Neural cell (in vitro differentiated cells): ENCODE measurements at regions not wholly inside any gene's neighbourhood (a gene's known extent, or its start where the extent isn't known, plus 50 kb on each side); places are given as distances from the start of the nearest gene placed in this dataset.

Experiments
- H2AFZ ChIP-seq: fragments of 200-600, 300-800 bp; sonication (generic), shearing (Covaris generic); 2 replicates; pipeline ENCODE4 v1.6.0; 2014; ENCODE audit warnings: low read depth, mild to moderate bottlenecking, antibody characterized with exemption, low read length, moderate library complexity
- H3F3A ChIP-seq: fragments of 200-600 bp; shearing (Covaris generic); 2 replicates; pipeline ENCODE4 v1.6.1; 2016; ENCODE audit warnings: mild to moderate bottlenecking, moderate library complexity, mixed read lengths, antibody characterized with exemption, low read length; ENCODE audit not compliant: insufficient read depth, poor library complexity, severe bottlenecking
- H3K27ac ChIP-seq: fragments of 200-600, 300-800 bp; sonication (generic), shearing (Covaris generic); 2 replicates; pipeline ENCODE4 v1.5.1; 2014; ENCODE audit warnings: mild to moderate bottlenecking, low read length, moderate library complexity
- H3K27me3 ChIP-seq: fragments of 300-800, 200-600 bp; sonication (generic), shearing (Covaris generic); 2 replicates; pipeline ENCODE4 v1.6.0; 2014; ENCODE audit warnings: mild to moderate bottlenecking, low read depth, low read length, moderate library complexity; ENCODE audit not compliant: insufficient read depth
- H3K36me3 ChIP-seq: fragments of 300-800, 200-600 bp; sonication (generic), shearing (Covaris generic); 2 replicates; pipeline ENCODE4 v1.5.1; 2014; ENCODE audit warnings: mild to moderate bottlenecking, antibody characterized with exemption, low read length, moderate library complexity; ENCODE audit not compliant: insufficient read depth
- H3K4me2 ChIP-seq: fragments of 300-800, 200-600 bp; sonication (generic), shearing (Covaris generic); 2 replicates; pipeline ENCODE4 v1.6.0; 2014; ENCODE audit warnings: mild to moderate bottlenecking, low read length
- H3K4me3 ChIP-seq: fragments of 300-800, 200-600 bp; sonication (generic), shearing (Covaris generic); 2 replicates; pipeline ENCODE4 v1.5.1; 2014; ENCODE audit warnings: mild to moderate bottlenecking, low read length, moderate library complexity
- H3K79me2 ChIP-seq: fragments of 200-600 bp; shearing (Covaris generic); replicated peaks from 2 replicates; pipeline ENCODE4 v1.6.0; 2014; ENCODE audit warnings: mild to moderate bottlenecking, low read length, moderate library complexity; ENCODE audit not compliant: insufficient read depth
- H3K9ac ChIP-seq: fragments of 300-800, 200-600 bp; sonication (generic), shearing (Covaris generic); 2 replicates; pipeline ENCODE4 v1.6.1; 2016; ENCODE audit warnings: mild to moderate bottlenecking, low read length, mixed read lengths
- H3K9me2 ChIP-seq: fragments of 200-600 bp; shearing (Covaris generic); 2 replicates; pipeline ENCODE4 v1.6.1; 2016; ENCODE audit warnings: mild to moderate bottlenecking, low read length, mixed read lengths; ENCODE audit not compliant: insufficient read depth
- H3K9me3 ChIP-seq: fragments of 200-600, 300-800 bp; sonication (generic), shearing (Covaris generic); 2 replicates; pipeline ENCODE4 v1.6.1; 2016; ENCODE audit warnings: mild to moderate bottlenecking, mixed run types, low read length, moderate library complexity, mixed read lengths
- H4K20me1 ChIP-seq: fragments of 200-600 bp; shearing (Covaris generic); 2 replicates; pipeline ENCODE4 v1.6.1; 2016; ENCODE audit warnings: mild to moderate bottlenecking, mixed run types; ENCODE audit not compliant: insufficient read depth
- EP300 ChIP-seq: fragments of 450-650 bp; conservative IDR thresholded peaks from 2 replicates; pipeline ENCODE4 v1.6.1; 2014; ENCODE audit warnings: antibody characterized with exemption, mild to moderate bottlenecking, moderate library complexity; ENCODE audit not compliant: poor library complexity, severe bottlenecking
- EZH2 ChIP-seq: fragments of 200-600, 300-800 bp; shearing (Covaris generic), sonication (generic); IDR thresholded peaks from 2 replicates; pipeline ENCODE4 v1.6.1; 2014; ENCODE audit warnings: antibody characterized with exemption, low read length, borderline replicate concordance, mild to moderate bottlenecking; ENCODE audit not compliant: insufficient read depth, poor library complexity, severe bottlenecking
- MXI1 ChIP-seq: fragments of 450-650 bp; conservative IDR thresholded peaks from 2 replicates; pipeline ENCODE4 v1.6.1; 2014; ENCODE audit warnings: antibody characterized with exemption, mild to moderate bottlenecking; ENCODE audit not compliant: poor library complexity, severe bottlenecking
- POLR2AphosphoS5 ChIP-seq: IDR thresholded peaks from 2 replicates; pipeline ENCODE4 v1.6.1; 2012
- RAD21 ChIP-seq: fragments of 450-650 bp; conservative IDR thresholded peaks from 2 replicates; pipeline ENCODE4 v1.6.1; 2014; ENCODE audit warnings: antibody characterized with exemption, mild to moderate bottlenecking, moderate library complexity
- SMC3 ChIP-seq: fragments of 450-650 bp; conservative IDR thresholded peaks from 2 replicates; pipeline ENCODE4 v1.6.1; 2014; ENCODE audit warnings: antibody characterized with exemption, mild to moderate bottlenecking, moderate library complexity; ENCODE audit not compliant: poor library complexity
- TAF1 ChIP-seq: IDR thresholded peaks from 2 replicates; pipeline ENCODE4 v1.6.1; 2012; ENCODE audit warnings: low read depth
- TF ChIP-seq, protein P1 (sequence below): fragments of 450-650 bp; IDR thresholded peaks from 2 replicates; pipeline ENCODE4 v1.5.1; 2014; ENCODE audit warnings: antibody characterized with exemption, mild to moderate bottlenecking, moderate library complexity; ENCODE audit not compliant: poor library complexity, severe bottlenecking
- TF ChIP-seq, protein P2 (sequence below): IDR thresholded peaks from 2 replicates; pipeline ENCODE4 v1.6.1; 2012; ENCODE audit warnings: borderline replicate concordance

DNA sequence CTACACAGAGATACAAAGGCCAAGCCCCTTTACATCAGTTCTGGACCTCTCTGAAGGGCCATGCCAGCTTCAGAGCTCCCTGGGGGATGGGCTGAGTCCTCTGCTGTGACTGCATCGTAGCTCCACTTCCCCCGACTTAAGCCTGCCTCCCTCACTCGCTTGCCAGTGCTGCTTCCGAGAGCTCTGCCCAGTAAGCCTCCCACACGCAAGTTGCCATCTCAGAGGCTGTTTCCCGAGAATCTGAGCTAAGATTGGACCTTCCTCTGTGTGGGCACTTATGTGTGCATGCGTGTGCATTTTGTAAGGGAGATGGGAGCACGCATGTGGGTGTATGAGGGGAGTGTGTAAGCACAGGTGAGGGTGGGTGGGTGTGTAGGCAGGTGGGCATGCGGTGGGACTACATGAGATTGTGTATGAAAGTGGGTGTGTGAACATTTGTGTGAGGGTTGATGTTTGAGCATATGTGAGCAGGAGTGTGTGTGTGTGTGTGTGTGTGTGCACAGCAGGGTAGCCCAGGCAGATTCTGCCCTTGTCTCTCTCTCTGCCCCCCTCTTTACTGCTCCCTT, 163.0 kb upstream of the SYT13 start:
- no peaks in the 10 kb centered on the region for H3F3A ChIP-seq
- H3K9me3 ChIP-seq, result no peaks in the 10 kb centered on the region
- no peak overlapping the region for H3K9ac ChIP-seq
- H3K9me2 ChIP-seq, result no peaks in the 10 kb centered on the region
- no peaks in the 10 kb centered on the region for H3K79me2 ChIP-seq
- H3K27me3 ChIP-seq, result no peaks in the 10 kb centered on the region
- H3K27ac ChIP-seq, result no peak overlapping the region
- H3K4me3 ChIP-seq, result no peak overlapping the region
- no peaks in the 10 kb centered on the region for H4K20me1 ChIP-seq
- TF ChIP-seq EZH2 (no peak), MXI1 (no peak), EP300 (no peak), SMC3 (no peak), POLR2AphosphoS5 (no peak), TAF1 (no peak), RAD21 (no peak)
- TF ChIP-seq, protein P1, sequence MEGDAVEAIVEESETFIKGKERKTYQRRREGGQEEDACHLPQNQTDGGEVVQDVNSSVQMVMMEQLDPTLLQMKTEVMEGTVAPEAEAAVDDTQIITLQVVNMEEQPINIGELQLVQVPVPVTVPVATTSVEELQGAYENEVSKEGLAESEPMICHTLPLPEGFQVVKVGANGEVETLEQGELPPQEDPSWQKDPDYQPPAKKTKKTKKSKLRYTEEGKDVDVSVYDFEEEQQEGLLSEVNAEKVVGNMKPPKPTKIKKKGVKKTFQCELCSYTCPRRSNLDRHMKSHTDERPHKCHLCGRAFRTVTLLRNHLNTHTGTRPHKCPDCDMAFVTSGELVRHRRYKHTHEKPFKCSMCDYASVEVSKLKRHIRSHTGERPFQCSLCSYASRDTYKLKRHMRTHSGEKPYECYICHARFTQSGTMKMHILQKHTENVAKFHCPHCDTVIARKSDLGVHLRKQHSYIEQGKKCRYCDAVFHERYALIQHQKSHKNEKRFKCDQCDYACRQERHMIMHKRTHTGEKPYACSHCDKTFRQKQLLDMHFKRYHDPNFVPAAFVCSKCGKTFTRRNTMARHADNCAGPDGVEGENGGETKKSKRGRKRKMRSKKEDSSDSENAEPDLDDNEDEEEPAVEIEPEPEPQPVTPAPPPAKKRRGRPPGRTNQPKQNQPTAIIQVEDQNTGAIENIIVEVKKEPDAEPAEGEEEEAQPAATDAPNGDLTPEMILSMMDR, result no peak
- TF ChIP-seq, protein P2, sequence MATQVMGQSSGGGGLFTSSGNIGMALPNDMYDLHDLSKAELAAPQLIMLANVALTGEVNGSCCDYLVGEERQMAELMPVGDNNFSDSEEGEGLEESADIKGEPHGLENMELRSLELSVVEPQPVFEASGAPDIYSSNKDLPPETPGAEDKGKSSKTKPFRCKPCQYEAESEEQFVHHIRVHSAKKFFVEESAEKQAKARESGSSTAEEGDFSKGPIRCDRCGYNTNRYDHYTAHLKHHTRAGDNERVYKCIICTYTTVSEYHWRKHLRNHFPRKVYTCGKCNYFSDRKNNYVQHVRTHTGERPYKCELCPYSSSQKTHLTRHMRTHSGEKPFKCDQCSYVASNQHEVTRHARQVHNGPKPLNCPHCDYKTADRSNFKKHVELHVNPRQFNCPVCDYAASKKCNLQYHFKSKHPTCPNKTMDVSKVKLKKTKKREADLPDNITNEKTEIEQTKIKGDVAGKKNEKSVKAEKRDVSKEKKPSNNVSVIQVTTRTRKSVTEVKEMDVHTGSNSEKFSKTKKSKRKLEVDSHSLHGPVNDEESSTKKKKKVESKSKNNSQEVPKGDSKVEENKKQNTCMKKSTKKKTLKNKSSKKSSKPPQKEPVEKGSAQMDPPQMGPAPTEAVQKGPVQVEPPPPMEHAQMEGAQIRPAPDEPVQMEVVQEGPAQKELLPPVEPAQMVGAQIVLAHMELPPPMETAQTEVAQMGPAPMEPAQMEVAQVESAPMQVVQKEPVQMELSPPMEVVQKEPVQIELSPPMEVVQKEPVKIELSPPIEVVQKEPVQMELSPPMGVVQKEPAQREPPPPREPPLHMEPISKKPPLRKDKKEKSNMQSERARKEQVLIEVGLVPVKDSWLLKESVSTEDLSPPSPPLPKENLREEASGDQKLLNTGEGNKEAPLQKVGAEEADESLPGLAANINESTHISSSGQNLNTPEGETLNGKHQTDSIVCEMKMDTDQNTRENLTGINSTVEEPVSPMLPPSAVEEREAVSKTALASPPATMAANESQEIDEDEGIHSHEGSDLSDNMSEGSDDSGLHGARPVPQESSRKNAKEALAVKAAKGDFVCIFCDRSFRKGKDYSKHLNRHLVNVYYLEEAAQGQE, result no peak
- no peak overlapping the region for H3K4me2 ChIP-seq
- H3K36me3 ChIP-seq, result no peaks in the 10 kb centered on the region
- H2AFZ ChIP-seq, result no peak overlapping the region

DNA sequence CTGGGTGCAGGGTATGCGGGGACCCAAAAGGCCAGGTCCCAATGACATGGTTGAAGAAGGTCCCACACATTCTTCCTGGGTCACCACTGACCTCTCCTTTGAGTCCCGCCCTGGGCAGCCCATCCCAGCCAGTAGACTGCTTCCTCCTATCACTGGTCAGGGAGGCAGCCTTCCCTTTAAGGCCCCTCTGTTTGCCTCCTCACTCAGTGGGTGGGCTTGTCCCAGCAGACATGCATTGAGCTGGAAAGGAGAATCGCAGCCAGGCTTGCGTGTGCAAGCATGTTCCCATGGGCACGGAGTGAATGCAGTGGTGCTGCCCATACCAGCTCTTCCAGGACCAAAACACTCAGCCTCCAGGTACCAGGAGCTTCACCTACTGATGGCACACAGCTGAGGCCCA, 162.4 kb upstream of the SYT13 start:
- Histone ChIP-seq H3K27ac (no peak overlapping the region), H3K4me2 (no peak overlapping the region), H4K20me1 (no peaks in the 10 kb centered on the region), H3K9ac (no peak overlapping the region), H2AFZ (no peak overlapping the region), H3K27me3 (no peaks in the 10 kb centered on the region), H3K9me2 (no peaks in the 10 kb centered on the region), H3K79me2 (no peaks in the 10 kb centered on the region), H3K4me3 (no peak overlapping the region), H3K36me3 (no peaks in the 10 kb centered on the region), H3F3A (no peaks in the 10 kb centered on the region), H3K9me3 (no peaks in the 10 kb centered on the region)
- TF ChIP-seq SMC3, result no peak
- TF ChIP-seq, protein P2, result no peak
- TF ChIP-seq RAD21, result no peak
- TF ChIP-seq, protein P1, result no peak
- TF ChIP-seq EP300, result no peak
- TF ChIP-seq TAF1, result no peak
- TF ChIP-seq POLR2AphosphoS5, result no peak
- no peak for TF ChIP-seq EZH2
